DOHH2 (cell line): ENCODE measurements at regions not wholly inside any gene's neighbourhood (a gene's known extent, or its start where the extent isn't known, plus 50 kb on each side); places are given as distances from the start of the nearest gene placed in this dataset.

Source experiments
- CTCF ChIP-seq: fragments of 200-600 bp; sonication (generic); IDR thresholded peaks from one replicate; pipeline ENCODE4 v1.5.1; 2014; ENCODE audit warnings: antibody characterized with exemption, mild to moderate bottlenecking, low read depth, low read length; ENCODE audit not compliant: poor library complexity, severe bottlenecking
- EZH2phosphoT487 ChIP-seq: fragments of 200-600 bp; sonication (generic); IDR thresholded peaks from 2 replicates; pipeline ENCODE4 v1.6.1; 2017; ENCODE audit warnings: borderline replicate concordance, mild to moderate bottlenecking, antibody characterized with exemption, low read length, moderate library complexity, mixed read lengths

GRCh38 chr7:152907042-152907761, 147.7 kb downstream of the ACTR3B start:
- no peak for TF ChIP-seq CTCF
- no peak for TF ChIP-seq EZH2phosphoT487
